ENCODE measurements at regions not wholly inside any gene's neighbourhood (a gene's known extent, or its start where the extent isn't known, plus 50 kb on each side); places are given as distances from the start of the nearest gene placed in this dataset.

DNA sequence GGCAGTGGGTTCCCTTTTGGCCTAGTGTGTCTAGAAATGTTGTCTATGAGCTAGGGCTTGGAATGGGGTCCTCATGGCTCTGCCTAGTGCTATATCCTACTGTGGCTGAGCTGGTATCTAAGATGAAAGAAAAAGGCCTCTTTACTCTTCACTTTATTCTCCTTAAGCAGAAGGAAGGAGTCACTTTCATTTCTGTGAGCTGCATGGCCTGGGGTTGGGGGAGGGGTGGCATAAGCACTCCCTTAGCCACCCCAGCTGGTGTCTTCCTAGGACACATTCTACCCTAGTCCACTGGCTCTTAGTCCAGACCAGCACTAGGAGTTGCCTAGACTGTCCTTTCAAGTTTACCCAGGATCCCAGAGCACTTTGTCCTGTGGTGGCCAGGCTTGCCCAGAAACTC lies 1148.9 kb upstream of the CNTN5 start:
- TF ChIP-seq LEF1 (IDR thresholded peaks at IDR 0.05; ENCODE audit: borderline replicate concordance) (no peak), BHLHE40 (IDR thresholded peaks at IDR 0.05; ENCODE audit: borderline replicate concordance) (no peak), ELF4 (IDR thresholded peaks at IDR 0.05) (no peak), TARDBP (IDR thresholded peaks at IDR 0.05) (no peak), SP1 (IDR thresholded peaks at IDR 0.05) (no peak), FOXK2 (IDR thresholded peaks at IDR 0.05) (no peak), ZNF384 (IDR thresholded peaks at IDR 0.05) (no peak), FOXM1 (IDR thresholded peaks at IDR 0.05; ENCODE audit: borderline replicate concordance) (no peak), FOXA1 (IDR thresholded peaks at IDR 0.05) (no peak)
- TF ChIP-seq, protein P1, sequence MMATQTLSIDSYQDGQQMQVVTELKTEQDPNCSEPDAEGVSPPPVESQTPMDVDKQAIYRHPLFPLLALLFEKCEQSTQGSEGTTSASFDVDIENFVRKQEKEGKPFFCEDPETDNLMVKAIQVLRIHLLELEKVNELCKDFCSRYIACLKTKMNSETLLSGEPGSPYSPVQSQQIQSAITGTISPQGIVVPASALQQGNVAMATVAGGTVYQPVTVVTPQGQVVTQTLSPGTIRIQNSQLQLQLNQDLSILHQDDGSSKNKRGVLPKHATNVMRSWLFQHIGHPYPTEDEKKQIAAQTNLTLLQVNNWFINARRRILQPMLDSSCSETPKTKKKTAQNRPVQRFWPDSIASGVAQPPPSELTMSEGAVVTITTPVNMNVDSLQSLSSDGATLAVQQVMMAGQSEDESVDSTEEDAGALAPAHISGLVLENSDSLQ (IDR thresholded peaks at IDR 0.05) = no peak
